Activated CD4-positive, alpha-beta T cell treated with anti-CD3 and anti-CD28 coated beads, Interleukin-2, amount 10 ng/mL, durations not matched to agents 24 days and 14 days (primary cell): ENCODE measurements at regions not wholly inside any gene's neighbourhood (a gene's known extent, or its start where the extent isn't known, plus 50 kb on each side); places are given as distances from the start of the nearest gene placed in this dataset.
A peak's percentile ranks its signal among the peaks of the same experiment; 100 is the strongest.
"Not testable (repeated sequence)": the region's sequence is repeated elsewhere in the genome, so short reads cannot be mapped to it uniquely, and the experiment has no call there.

Experiments used
- DNase-seq: peaks from one replicate; pipeline ENCODE4 v3.0.0; 2022
- H3K27ac Mint-ChIP-seq: one replicate; pipeline ENCODE4 v1.8.0; 2022; ENCODE audit warnings: mild to moderate bottlenecking, mixed read lengths
- H3K27me3 Mint-ChIP-seq: one replicate; pipeline ENCODE4 v1.8.0; 2022; ENCODE audit warnings: mixed read lengths
- H3K36me3 Mint-ChIP-seq: one replicate; pipeline ENCODE4 v1.8.0; 2022; ENCODE audit warnings: low read depth, mild to moderate bottlenecking, mixed read lengths
- H3K4me1 Mint-ChIP-seq: one replicate; pipeline ENCODE4 v1.8.0; 2021; ENCODE audit warnings: mixed read lengths
- H3K4me3 Mint-ChIP-seq: one replicate; pipeline ENCODE4 v1.8.0; 2022; ENCODE audit warnings: mild to moderate bottlenecking, moderate library complexity, mixed read lengths
- H3K9me3 Mint-ChIP-seq: one replicate; pipeline ENCODE4 v1.8.0; 2021; ENCODE audit warnings: mixed read lengths
- intact Hi-C: fragments of 100-400 bp; cut with micrococcal nuclease; formaldehyde crosslinking; loops from one replicate; pipeline ENCODE4 v1.15.1; 2023

GRCh38 chr7:27032839-27033238 lies 63.0 kb downstream of the HOXA1 start:
- H3K4me3 Mint-ChIP-seq, result no peak overlapping the region
- H3K27ac Mint-ChIP-seq, result no peak overlapping the region
- peaks cover 9% of the 10 kb centered on the region for H3K4me1 Mint-ChIP-seq
- DNase-seq, result peak; percentile 29
- H3K9me3 Mint-ChIP-seq, result no peaks in the 10 kb centered on the region
- intact Hi-C loops, result no loop called here
- peaks cover under 1% of the 10 kb centered on the region for H3K27me3 Mint-ChIP-seq
- H3K36me3 Mint-ChIP-seq, result no peaks in the 10 kb centered on the region

- H3K27ac Mint-ChIP-seq, result peak overlapping the region; percentile 29
- intact Hi-C loops, result no loop called here
- H3K4me3 Mint-ChIP-seq, result peak overlapping the region; percentile 12
- no peaks in the 10 kb centered on the region for H3K27me3 Mint-ChIP-seq
- H3K4me1 Mint-ChIP-seq, result peaks cover 9% of the 10 kb centered on the region
- peak; percentile 50 for DNase-seq
- no peaks in the 10 kb centered on the region for H3K36me3 Mint-ChIP-seq
- no peaks in the 10 kb centered on the region for H3K9me3 Mint-ChIP-seq
Observed at GRCh38 chr7:27031289-27032172, 64.3 kb downstream of the HOXA1 start.

- Mint-ChIP-seq H3K4me1 (peaks cover 9% of the 10 kb centered on the region), H3K27ac (no peak overlapping the region), H3K36me3 (no peaks in the 10 kb centered on the region), H3K9me3 (no peaks in the 10 kb centered on the region), H3K4me3 (no peak overlapping the region), H3K27me3 (no peaks in the 10 kb centered on the region)
- no peak for DNase-seq
- intact Hi-C loops, result no loop called here
Observed at GRCh38 chr7:27030393-27031050, 65.3 kb downstream of the HOXA1 start.

GRCh38 chr7:27025270-27025669 lies 70.5 kb downstream of the HOXA1 start:
- Mint-ChIP-seq H3K36me3 (no peaks in the 10 kb centered on the region), H3K27ac (no peak overlapping the region), H3K27me3 (peaks cover 4% of the 10 kb centered on the region), H3K4me1 (no peaks in the 10 kb centered on the region), H3K9me3 (no peaks in the 10 kb centered on the region), H3K4me3 (no peak overlapping the region)
- intact Hi-C loops, result no loop called here
- no peak for DNase-seq

GRCh38 chr7:27010068-27010467 lies 85.7 kb downstream of the HOXA1 start:
- H3K27ac Mint-ChIP-seq, result no peak overlapping the region
- H3K27me3 Mint-ChIP-seq, result peaks cover 5% of the 10 kb centered on the region
- no peak for DNase-seq
- intact Hi-C loops, result no loop called here
- peaks cover 7% of the 10 kb centered on the region for H3K9me3 Mint-ChIP-seq
- no peak overlapping the region for H3K4me3 Mint-ChIP-seq
- no peaks in the 10 kb centered on the region for H3K36me3 Mint-ChIP-seq
- H3K4me1 Mint-ChIP-seq, result no peaks in the 10 kb centered on the region

GRCh38 chr7:27000496-27000895 lies 95.3 kb downstream of the HOXA1 start:
- no peaks in the 10 kb centered on the region for H3K4me1 Mint-ChIP-seq
- no peak overlapping the region for H3K27ac Mint-ChIP-seq
- intact Hi-C loops, result no loop called here
- no peaks in the 10 kb centered on the region for H3K27me3 Mint-ChIP-seq
- H3K36me3 Mint-ChIP-seq, result no peaks in the 10 kb centered on the region
- no peak overlapping the region for H3K4me3 Mint-ChIP-seq
- DNase-seq, result no peak
- peaks cover 3% of the 10 kb centered on the region for H3K9me3 Mint-ChIP-seq

- intact Hi-C loops, H3K27ac Mint-ChIP-seq, DNase-seq, H3K4me1 Mint-ChIP-seq, H3K4me3 Mint-ChIP-seq, H3K36me3 Mint-ChIP-seq, H3K27me3 Mint-ChIP-seq, H3K9me3 Mint-ChIP-seq: not testable (repeated sequence)
Observed at GRCh38 chr7:26998284-26998683, 97.5 kb downstream of the HOXA1 start.

- intact Hi-C loops, result no loop called here
- peaks cover 3% of the 10 kb centered on the region for H3K27me3 Mint-ChIP-seq
- no peaks in the 10 kb centered on the region for H3K4me1 Mint-ChIP-seq
- no peak overlapping the region for H3K27ac Mint-ChIP-seq
- DNase-seq, result no peak
- no peaks in the 10 kb centered on the region for H3K36me3 Mint-ChIP-seq
- no peak overlapping the region for H3K4me3 Mint-ChIP-seq
- H3K9me3 Mint-ChIP-seq, result no peaks in the 10 kb centered on the region
Observed at GRCh38 chr7:26995666-26996065, 100.1 kb downstream of the HOXA1 start.

GRCh38 chr7:26993816-26994810 lies 101.7 kb downstream of the HOXA1 start:
- Mint-ChIP-seq H3K4me1 (no peaks in the 10 kb centered on the region), H3K4me3 (no peak overlapping the region), H3K9me3 (no peaks in the 10 kb centered on the region), H3K36me3 (no peaks in the 10 kb centered on the region), H3K27me3 (peaks cover 3% of the 10 kb centered on the region), H3K27ac (no peak overlapping the region)
- intact Hi-C loops, result no loop called here
- no peak for DNase-seq

GRCh38 chr7:26992670-26993069 lies 103.1 kb downstream of the HOXA1 start:
- H3K27me3 Mint-ChIP-seq, result peaks cover 3% of the 10 kb centered on the region
- DNase-seq, result no peak
- H3K36me3 Mint-ChIP-seq, result no peaks in the 10 kb centered on the region

GRCh38 chr7:26991796-26992195 lies 104.0 kb downstream of the HOXA1 start:
- Mint-ChIP-seq H3K27me3 (peaks cover 3% of the 10 kb centered on the region), H3K9me3 (no peaks in the 10 kb centered on the region), H3K4me1 (no peaks in the 10 kb centered on the region), H3K36me3 (no peaks in the 10 kb centered on the region), H3K4me3 (no peak overlapping the region), H3K27ac (no peak overlapping the region)
- intact Hi-C loops, result no loop called here
- DNase-seq, result no peak

More at GRCh38 chr7:26992670-26993069, 103.1 kb downstream of the HOXA1 start:
- intact Hi-C loops, result no loop called here
- no peaks in the 10 kb centered on the region for H3K4me1 Mint-ChIP-seq
- no peak overlapping the region for H3K27ac Mint-ChIP-seq
- no peak overlapping the region for H3K4me3 Mint-ChIP-seq
- H3K9me3 Mint-ChIP-seq, result no peaks in the 10 kb centered on the region

- Mint-ChIP-seq H3K9me3 (no peaks in the 10 kb centered on the region), H3K36me3 (no peaks in the 10 kb centered on the region), H3K27ac (no peak overlapping the region), H3K27me3 (peaks cover 3% of the 10 kb centered on the region), H3K4me3 (no peak overlapping the region), H3K4me1 (no peaks in the 10 kb centered on the region)
- intact Hi-C loops, result no loop called here
- no peak for DNase-seq
Observed at GRCh38 chr7:26989897-26990670, 105.7 kb downstream of the HOXA1 start.

- Mint-ChIP-seq H3K9me3 (no peaks in the 10 kb centered on the region), H3K27ac (no peak overlapping the region), H3K4me1 (no peaks in the 10 kb centered on the region), H3K4me3 (no peak overlapping the region), H3K36me3 (no peaks in the 10 kb centered on the region), H3K27me3 (no peaks in the 10 kb centered on the region)
- DNase-seq, result no peak
- intact Hi-C loops, result no loop called here
Observed at GRCh38 chr7:26988836-26989374, 106.9 kb downstream of the HOXA1 start.
